ENCODE measurements at regions not wholly inside any gene's neighbourhood (a gene's known extent, or its start where the extent isn't known, plus 50 kb on each side); places are given as distances from the start of the nearest gene placed in this dataset.

- intact Hi-C loops (cut with DNase I), result no loop called here
- peaks cover 0 to 14% (median under 1%) of the 10 kb centered on the region in 12 donors for H3K4me1 ChIP-seq
- no peak for TF ChIP-seq POLR2A (IDR thresholded peaks at IDR 0.05)
- TF ChIP-seq CTCF (IDR thresholded peaks at IDR 0.05), result no peak
- DNase-seq (no peak), ATAC-seq (no peak)
- no peak overlapping the region for H3K27ac ChIP-seq
- no peaks in the 10 kb centered on the region for H3K36me3 ChIP-seq
- no peaks in the 10 kb centered on the region for H3K9me3 ChIP-seq
- H3K27me3 ChIP-seq, result no peaks in the 10 kb centered on the region
- H3K4me3 ChIP-seq, result no peak overlapping the region
These were observed 75.8 kb downstream of the RDH14 start for GRCh38 chr2:18484625-18485024.

DNA sequence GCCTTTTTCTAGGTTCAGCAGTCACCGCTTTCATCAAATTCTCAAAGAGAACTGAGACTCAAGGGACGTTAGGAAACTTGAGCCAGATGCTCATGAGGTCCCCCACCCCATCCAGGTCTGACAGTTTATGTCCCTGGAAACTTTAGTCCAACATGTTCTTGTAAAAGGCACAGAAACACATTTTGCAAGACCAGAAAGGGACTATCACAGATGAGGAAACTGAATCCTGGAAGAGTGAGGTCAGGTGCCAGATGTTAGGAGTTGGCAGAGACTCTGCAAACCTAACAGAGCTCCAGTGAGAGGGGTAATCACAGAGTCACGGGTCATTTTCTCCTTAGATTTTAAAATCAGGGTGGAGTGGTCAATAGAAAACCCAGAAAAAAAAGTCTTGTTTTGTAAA lies 76.6 kb downstream of the RDH14 start:
- Histone ChIP-seq H3K36me3 (no peaks in the 10 kb centered on the region), H3K4me1 (peaks cover 0 to 19% (median 1%) of the 10 kb centered on the region in 12 donors), H3K27ac (peak overlapping the region in 1 of 12 donors; percentile 39), H3K27me3 (no peaks in the 10 kb centered on the region), H3K9me3 (no peaks in the 10 kb centered on the region), H3K4me3 (no peak overlapping the region)
- intact Hi-C loops (cut with DNase I), result no loop called here
- WGBS, 4 donors, result 72 to 87% (median 76%) methylated on average over 3 of the region's 3 CpGs
- peak in 1 of 5 donors; percentile 32 for DNase-seq
- TF ChIP-seq CTCF (IDR thresholded peaks at IDR 0.05), result no peak
- TF ChIP-seq POLR2A (IDR thresholded peaks at IDR 0.05), result no peak
- peak in 2 of 4 donors; percentile 34 to 58 for ATAC-seq

GRCh38 chr2:18482666-18483065 lies 77.8 kb downstream of the RDH14 start:
- no peak for DNase-seq
- Histone ChIP-seq H3K27ac (no peak overlapping the region), H3K4me3 (no peak overlapping the region), H3K27me3 (no peaks in the 10 kb centered on the region), H3K4me1 (peaks cover 0 to 19% (median 1%) of the 10 kb centered on the region in 12 donors), H3K9me3 (no peaks in the 10 kb centered on the region), H3K36me3 (no peaks in the 10 kb centered on the region)
- ATAC-seq, result no peak
- no peak for TF ChIP-seq CTCF (IDR thresholded peaks at IDR 0.05)
- no peak for TF ChIP-seq POLR2A (IDR thresholded peaks at IDR 0.05)
- intact Hi-C loops (cut with DNase I), result no loop called here

- ATAC-seq (peak; percentile 59 to 76 (median 70)), DNase-seq (peak in 3 of 5 donors; percentile 24 to 51 (median 27))
- no peak overlapping the region for H3K4me3 ChIP-seq
- peaks cover 0 to 19% (median 1%) of the 10 kb centered on the region in 12 donors for H3K4me1 ChIP-seq
- WGBS, 4 donors, result 45 to 69% (median 52%) methylated on average over 3 of the region's 3 CpGs
- peak overlapping the region in 1 of 12 donors; percentile 25 for H3K27ac ChIP-seq
- no peak for TF ChIP-seq POLR2A (IDR thresholded peaks at IDR 0.05)
- TF ChIP-seq CTCF (IDR thresholded peaks at IDR 0.05), result no peak
- H3K9me3 ChIP-seq, result no peaks in the 10 kb centered on the region
- H3K36me3 ChIP-seq, result no peaks in the 10 kb centered on the region
- intact Hi-C loops (cut with DNase I), result no loop called here
- no peaks in the 10 kb centered on the region for H3K27me3 ChIP-seq
These were observed 80.5 kb downstream of the RDH14 start for GRCh38 chr2:18479947-18480369.
